Esophagus squamous epithelium (tissue), 4 donors: ENCODE measurements at regions not wholly inside any gene's neighbourhood (a gene's known extent, or its start where the extent isn't known, plus 50 kb on each side); places are given as distances from the start of the nearest gene placed in this dataset.

Source experiments
- POLR2A ChIP-seq, 4 donors: fragments of 450-650 bp; IDR thresholded peaks; one replicate each; pipeline ENCODE4 v1.6.1; 2017; ENCODE audit warnings: antibody characterized with exemption in 4 of 4, mild to moderate bottlenecking in 4 of 4, moderate library complexity in 3 of 4
- TF ChIP-seq, protein P1 (sequence below), 6 experiments: fragments of 450-650 bp in 4 of 6; fragments of 200-600 bp in 2 of 6; sonication (generic) in 2 of 6; IDR thresholded peaks; one replicate each; pipeline ENCODE4 v1.5.1; 2016 to 2019; ENCODE audit warnings: antibody characterized with exemption in 6 of 6, mild to moderate bottlenecking in 4 of 6, moderate library complexity in 4 of 6

- TF ChIP-seq, protein P1, sequence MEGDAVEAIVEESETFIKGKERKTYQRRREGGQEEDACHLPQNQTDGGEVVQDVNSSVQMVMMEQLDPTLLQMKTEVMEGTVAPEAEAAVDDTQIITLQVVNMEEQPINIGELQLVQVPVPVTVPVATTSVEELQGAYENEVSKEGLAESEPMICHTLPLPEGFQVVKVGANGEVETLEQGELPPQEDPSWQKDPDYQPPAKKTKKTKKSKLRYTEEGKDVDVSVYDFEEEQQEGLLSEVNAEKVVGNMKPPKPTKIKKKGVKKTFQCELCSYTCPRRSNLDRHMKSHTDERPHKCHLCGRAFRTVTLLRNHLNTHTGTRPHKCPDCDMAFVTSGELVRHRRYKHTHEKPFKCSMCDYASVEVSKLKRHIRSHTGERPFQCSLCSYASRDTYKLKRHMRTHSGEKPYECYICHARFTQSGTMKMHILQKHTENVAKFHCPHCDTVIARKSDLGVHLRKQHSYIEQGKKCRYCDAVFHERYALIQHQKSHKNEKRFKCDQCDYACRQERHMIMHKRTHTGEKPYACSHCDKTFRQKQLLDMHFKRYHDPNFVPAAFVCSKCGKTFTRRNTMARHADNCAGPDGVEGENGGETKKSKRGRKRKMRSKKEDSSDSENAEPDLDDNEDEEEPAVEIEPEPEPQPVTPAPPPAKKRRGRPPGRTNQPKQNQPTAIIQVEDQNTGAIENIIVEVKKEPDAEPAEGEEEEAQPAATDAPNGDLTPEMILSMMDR (IDR thresholded peaks at IDR 0.05): no peak
- TF ChIP-seq POLR2A (IDR thresholded peaks at IDR 0.05): no peak
Measured at GRCh38 chr3:89740881-89741177, 633.4 kb downstream of the EPHA3 start.
